Thyroid gland (tissue), 4 donors: ENCODE measurements at regions not wholly inside any gene's neighbourhood (a gene's known extent, or its start where the extent isn't known, plus 50 kb on each side); places are given as distances from the start of the nearest gene placed in this dataset.

ENCODE experiments used
- POLR2A ChIP-seq, 2 donors: fragments of 450-650 bp; IDR thresholded peaks; one replicate each; pipeline ENCODE4 v1.6.1; 2017; ENCODE audit warnings: antibody characterized with exemption in 2 of 2, mild to moderate bottlenecking in 2 of 2, moderate library complexity in 1 of 2
- TF ChIP-seq, protein P1 (sequence below), 6 experiments: fragments of 200-600 bp in 3 of 6; fragments of 450-650 bp in 3 of 6; sonication (generic) in 3 of 6; IDR thresholded peaks; one replicate each; pipeline ENCODE4 v1.5.1; 2016 to 2019; ENCODE audit warnings: antibody characterized with exemption in 6 of 6, mild to moderate bottlenecking in 2 of 6, inconsistent platforms in 1 of 6, moderate library complexity in 1 of 6

DNA sequence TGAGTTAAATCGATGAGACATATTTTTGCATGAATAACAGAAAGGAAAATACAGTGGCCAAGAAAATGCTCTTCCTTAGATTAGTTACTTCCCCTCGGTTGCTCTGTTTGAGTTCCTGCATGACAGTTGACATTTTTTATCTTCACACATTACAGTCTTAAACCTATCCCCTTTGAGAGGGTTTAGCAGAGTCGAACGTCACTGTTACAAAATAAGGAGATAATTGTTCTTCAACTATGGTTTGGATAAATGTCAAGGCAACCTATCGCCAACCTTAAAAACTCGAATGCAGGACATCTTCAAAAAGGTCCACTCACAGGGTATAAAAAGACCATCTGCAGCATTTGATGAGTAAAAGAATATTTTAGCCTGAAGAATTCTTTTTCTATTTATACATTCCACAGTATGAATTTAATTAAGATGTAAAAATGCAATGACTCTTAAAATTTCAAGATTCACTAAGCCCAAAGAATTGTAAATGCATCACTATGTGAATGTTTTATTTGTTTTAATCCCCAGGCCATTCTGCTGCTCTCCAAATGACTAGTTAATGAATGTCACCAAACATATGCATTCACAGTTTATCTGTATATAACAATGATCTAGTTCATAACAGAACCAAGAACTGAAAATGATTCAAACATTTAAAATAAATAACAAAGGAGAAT lies 68.9 kb upstream of the COL11A1 start:
- TF ChIP-seq, protein P1, sequence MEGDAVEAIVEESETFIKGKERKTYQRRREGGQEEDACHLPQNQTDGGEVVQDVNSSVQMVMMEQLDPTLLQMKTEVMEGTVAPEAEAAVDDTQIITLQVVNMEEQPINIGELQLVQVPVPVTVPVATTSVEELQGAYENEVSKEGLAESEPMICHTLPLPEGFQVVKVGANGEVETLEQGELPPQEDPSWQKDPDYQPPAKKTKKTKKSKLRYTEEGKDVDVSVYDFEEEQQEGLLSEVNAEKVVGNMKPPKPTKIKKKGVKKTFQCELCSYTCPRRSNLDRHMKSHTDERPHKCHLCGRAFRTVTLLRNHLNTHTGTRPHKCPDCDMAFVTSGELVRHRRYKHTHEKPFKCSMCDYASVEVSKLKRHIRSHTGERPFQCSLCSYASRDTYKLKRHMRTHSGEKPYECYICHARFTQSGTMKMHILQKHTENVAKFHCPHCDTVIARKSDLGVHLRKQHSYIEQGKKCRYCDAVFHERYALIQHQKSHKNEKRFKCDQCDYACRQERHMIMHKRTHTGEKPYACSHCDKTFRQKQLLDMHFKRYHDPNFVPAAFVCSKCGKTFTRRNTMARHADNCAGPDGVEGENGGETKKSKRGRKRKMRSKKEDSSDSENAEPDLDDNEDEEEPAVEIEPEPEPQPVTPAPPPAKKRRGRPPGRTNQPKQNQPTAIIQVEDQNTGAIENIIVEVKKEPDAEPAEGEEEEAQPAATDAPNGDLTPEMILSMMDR (IDR thresholded peaks at IDR 0.05) = no peak
- TF ChIP-seq POLR2A (IDR thresholded peaks at IDR 0.05) = no peak
